ENCODE measurements at regions not wholly inside any gene's neighbourhood (a gene's known extent, or its start where the extent isn't known, plus 50 kb on each side); places are given as distances from the start of the nearest gene placed in this dataset.

- TF ChIP-seq CTCF (IDR thresholded peaks at IDR 0.05; ENCODE audit: low read depth, low read length): no peak
- TF ChIP-seq EZH2phosphoT487 (IDR thresholded peaks at IDR 0.05; ENCODE audit: low read depth): no peak
Measured at GRCh38 chr4:188754372-188755002, 615.2 kb downstream of the TRIML1 start.
